ENCODE measurements at regions not wholly inside any gene's neighbourhood (a gene's known extent, or its start where the extent isn't known, plus 50 kb on each side); places are given as distances from the start of the nearest gene placed in this dataset.

GRCh38 chr21:28393279-28393678 lies 599.4 kb downstream of the LTN1 start:
- TF ChIP-seq POLR2A (IDR thresholded peaks at IDR 0.05; ENCODE audit: low read length) (no peak), GATA1 (IDR thresholded peaks at IDR 0.05; ENCODE audit: low read depth, low read length) (no peak)
